NCI-H2081 treated with DMSO at 0.1 percent for 48 hours (cell line): ENCODE measurements at regions not wholly inside any gene's neighbourhood (a gene's known extent, or its start where the extent isn't known, plus 50 kb on each side); places are given as distances from the start of the nearest gene placed in this dataset.
"Not testable (repeated sequence)": the region's sequence is repeated elsewhere in the genome, so short reads cannot be mapped to it uniquely, and the experiment has no call there.

Experiments used
- DNase-seq: peaks from one replicate; lab custom pipeline; 2025; lab: John Stamatoyannopoulos, UW

DNA sequence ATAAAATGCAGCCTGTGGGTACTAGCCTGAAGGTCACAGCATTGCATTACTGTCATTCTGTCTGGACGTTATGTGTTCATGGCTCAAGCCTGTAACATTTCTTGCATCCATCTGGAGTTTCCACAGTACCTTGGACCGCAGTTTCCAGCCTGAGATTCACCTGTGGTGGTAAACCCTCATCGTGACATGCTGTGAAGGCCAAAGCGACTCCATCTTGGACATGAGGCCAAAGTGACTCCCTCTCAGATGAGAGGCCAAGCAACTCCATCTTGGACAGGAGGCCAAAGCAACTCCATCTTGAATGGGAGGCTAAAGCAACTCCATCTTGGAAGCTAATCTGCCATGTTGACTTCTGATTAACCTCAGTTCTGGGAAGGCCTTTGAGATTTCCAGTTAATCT lies 257.7 kb upstream of the MYT1L start:
- no peak for DNase-seq

- DNase-seq: no peak
Measured at GRCh38 chr2:2587354-2587753, 256.3 kb upstream of the MYT1L start.

DNA sequence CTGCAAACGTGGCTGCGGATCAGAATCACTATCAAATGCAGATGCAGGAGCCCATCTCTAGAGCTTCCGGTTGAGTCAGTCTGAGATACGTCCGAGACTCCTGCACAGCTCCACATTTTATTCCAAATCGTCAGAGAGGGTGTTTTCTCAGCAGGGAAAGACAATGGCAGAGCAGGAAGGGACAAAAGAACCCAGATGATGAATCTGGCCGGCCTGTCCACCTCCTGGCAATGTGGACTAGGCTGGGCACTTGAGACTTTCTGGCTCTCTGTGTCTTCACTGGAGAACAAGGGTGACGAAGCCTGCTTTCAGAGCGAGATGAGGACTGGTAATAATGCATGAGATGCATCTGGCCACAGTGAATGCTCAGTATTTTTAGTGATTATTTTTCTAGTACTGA lies 255.9 kb upstream of the MYT1L start:
- no peak for DNase-seq

DNA sequence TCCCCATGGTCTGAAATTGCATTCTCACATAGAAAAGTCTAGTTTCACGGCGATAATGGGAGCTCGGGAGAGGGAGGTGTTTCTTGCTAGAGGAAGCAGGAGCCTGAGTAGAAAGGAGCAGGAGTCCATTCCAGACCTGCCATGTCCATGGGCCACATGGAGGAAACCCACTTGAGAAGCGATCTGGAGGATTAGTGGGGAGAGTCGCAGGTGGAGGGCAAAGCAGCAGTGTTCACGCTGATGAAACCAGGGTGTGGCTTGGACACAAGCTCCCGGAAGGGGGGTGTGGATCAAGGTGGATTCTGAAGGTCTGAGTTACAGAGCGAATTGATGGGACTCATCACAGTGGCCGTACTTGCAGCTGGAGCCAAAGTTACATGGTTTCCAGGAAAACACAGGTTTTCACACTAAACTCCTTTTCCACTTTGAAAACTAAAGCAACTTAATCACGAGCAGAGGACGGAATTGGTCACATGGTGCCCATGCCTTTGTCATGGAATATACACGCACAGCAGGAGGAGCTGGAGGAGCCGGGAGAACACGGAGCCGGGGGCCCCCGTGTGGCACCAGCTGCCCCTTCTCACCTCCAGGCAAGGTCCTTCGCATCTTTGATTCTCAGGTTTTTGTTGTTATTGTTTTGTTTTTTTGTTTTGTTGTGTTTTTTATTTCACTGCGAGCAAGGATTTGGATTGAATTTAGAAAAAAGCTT lies 255.1 kb upstream of the MYT1L start:
- no peak for DNase-seq

DNA sequence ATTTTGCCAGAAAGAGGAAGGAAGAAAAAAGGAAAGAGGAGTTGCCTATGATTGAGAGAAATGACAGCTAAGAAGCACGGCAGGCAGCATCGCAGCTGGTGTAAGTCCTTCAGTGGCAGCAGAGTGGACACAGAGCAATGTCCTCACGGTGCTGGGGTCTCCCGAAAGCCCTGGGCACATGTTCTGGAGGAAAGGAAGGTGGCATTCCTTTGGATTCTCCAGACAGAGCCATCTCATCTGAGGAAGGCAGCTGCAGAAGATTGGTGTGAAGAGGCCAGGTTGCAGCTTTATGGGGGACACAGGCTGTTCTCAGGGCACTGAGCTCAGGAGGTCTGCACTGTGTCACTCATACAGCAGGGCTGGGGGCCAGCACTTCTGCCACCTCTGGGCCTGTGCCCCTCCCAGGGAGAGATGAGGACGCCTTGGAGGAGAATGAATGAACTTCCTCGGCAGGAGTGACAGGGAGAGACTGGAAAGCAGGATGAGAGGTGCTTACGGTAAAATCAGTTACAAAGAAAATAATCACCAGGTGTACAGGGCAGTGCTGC lies 252.0 kb upstream of the MYT1L start:
- no peak for DNase-seq

DNA sequence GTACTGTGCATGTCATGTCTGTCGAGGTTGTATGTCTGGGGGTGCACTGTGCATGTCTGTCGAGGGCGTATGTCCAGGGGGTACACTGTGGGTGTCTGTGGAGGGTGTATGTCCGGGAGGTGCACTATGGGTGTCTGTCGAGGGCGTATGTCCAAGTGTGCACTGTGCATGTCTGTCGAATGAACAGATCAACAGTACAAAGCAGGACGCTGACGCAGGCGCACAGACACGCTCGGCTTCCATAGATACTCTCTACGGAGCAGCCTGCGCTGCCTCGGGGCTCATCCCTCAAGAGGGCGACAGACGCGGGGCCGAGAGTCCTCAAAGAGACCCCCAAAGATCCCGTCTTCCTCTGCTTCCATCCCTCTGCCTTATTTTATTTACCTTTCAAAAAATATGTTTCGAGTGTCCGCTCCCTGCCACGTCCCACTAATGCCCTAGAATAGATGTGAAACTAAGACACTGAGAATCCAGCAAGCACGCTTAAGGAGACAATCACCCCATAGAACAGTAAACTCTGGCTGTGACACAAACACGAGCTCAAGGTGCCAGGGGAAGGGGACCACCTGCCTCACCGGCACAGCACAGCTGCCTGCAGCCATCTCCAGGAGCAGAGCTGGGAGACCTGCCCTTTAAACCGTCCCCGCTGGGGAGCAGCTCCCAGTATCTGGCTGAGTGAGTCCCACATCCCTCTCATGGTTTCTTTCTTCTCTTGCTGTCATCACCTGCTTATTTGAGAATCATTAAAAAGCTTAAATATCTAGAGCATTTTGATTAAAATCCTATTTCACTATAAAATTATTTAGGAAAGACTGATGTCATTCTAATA lies 250.5 kb upstream of the MYT1L start:
- DNase-seq: no peak

DNA sequence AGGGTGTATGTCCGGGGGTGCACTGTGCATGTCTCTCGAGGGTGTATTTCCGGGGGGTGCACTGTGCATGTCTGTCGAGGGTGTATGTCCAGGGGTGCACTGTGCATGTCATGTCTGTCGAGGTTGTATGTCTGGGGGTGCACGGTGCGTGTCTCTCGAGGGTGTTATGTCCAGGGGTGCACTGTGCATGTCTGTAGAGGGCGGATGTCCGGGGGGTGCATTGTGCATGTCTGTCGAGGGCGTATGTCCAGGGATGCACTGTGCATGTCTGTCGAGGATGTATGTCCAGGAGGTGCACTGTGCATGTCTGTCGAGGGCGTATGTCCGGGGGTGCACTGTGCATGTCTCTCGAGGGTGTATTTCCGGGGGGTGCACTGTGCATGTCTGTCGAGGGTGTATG lies 249.8 kb upstream of the MYT1L start:
- not testable (repeated sequence) for DNase-seq

DNA sequence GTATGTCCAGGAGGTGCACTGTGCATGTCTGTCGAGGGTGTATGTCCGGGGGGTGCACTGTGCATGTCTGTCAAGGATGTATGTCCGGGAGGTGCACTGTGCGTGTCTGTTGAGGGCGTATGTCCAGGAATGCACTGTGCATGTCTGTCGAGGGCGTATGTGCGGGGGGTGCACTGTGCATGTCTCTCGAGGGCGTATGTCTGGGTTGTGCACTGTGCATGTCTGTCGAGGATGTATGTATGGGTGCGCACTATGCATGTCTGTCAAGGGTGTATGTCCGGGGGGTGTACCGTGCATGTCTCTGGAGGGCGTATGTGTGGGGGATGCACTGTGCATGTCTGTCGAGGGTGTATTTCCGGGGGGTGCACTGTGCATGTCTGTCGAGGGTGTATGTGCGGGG lies 249.3 kb upstream of the MYT1L start:
- no peak for DNase-seq

GRCh38 chr2:2579814-2580213 lies 248.7 kb upstream of the MYT1L start:
- DNase-seq: no peak

- DNase-seq: peak; percentile 84
Measured at GRCh38 chr2:2577407-2577831, 246.3 kb upstream of the MYT1L start.

DNA sequence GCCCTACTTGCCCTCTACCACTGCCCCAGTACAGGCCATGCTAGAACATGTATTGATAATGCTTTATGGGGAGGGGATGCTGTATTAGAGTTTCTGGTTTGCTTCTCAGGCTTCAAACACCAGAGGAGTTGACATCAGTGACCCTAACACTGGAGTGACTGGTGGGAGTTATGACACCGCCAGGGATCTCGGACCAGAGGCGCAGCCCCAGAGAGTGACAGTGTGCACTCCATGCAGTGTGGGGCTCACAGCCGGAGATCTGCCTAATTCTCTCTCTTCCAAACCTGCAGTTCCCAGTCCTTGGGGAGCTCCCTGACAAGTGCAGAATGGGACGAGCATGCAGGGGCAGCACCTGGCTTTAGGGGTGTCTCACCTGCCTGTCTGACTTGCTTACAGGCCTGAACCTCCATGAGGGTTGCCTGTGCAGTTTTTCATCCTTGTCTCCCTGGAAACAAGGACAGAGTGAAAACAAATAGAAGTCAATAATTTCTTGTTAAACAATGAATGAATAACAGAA lies 244.9 kb upstream of the MYT1L start:
- DNase-seq: peak; percentile 68

GRCh38 chr2:2575181-2575577 lies 244.1 kb upstream of the MYT1L start:
- DNase-seq: no peak

- no peak for DNase-seq
Measured at GRCh38 chr2:2574401-2575180, 243.5 kb upstream of the MYT1L start.

DNA sequence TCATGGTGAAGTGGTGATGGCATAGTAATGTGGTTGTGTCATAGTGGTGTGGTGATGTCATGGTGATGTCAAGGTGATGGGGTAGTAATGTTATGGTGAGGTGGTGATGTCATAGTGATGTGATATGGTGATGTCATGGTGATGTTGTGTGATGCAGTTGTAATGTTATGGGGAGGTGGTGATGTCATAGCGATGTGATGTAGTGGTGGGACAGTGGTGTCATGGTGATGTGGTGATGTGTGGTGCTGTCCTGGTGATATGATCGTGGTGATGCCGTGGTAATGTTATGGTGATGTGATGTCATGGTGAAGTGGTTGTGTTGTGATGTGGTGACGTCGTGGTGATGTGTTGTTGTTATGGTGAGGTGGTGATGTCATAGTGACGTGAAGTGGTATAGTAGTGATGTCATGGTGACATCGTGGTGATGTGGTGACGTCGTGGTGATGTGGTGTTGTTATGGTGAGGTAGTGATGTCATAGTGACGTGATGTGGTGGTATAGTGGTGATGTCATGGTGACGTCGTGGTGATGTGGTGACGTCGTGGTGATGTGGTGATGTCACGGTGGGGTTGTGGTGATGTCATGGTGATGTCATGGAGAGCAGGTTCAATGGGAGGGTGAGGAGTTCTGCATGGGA lies 242.7 kb upstream of the MYT1L start:
- no peak for DNase-seq

- no peak for DNase-seq
Measured at GRCh38 chr2:2573205-2573604, 242.1 kb upstream of the MYT1L start.

- no peak for DNase-seq
Measured at GRCh38 chr2:2572393-2573204, 241.5 kb upstream of the MYT1L start.

- DNase-seq: no peak
Measured at GRCh38 chr2:2571301-2572150, 240.5 kb upstream of the MYT1L start.

DNA sequence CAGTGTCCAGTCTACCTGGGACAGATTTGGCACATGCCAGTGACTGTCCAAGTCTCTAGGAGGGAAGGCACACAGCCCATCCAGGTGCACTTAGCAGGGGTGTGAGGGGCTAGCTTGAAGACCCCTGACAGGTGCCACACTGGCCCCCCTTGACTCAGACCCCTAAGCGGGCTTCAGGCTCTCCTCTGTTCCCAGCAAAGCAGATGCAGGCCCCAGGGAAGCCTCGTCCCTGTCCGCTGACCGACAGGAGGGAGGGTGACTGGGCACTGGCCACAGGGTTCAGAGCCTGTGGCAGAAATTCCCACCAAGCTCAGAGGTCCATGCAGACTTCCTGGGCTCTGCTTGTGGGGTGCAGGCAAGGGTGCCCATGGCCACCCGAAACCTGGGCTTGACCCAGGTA lies 239.8 kb upstream of the MYT1L start:
- DNase-seq: no peak

GRCh38 chr2:2570360-2570759 lies 239.3 kb upstream of the MYT1L start:
- DNase-seq: no peak

- no peak for DNase-seq
Measured at GRCh38 chr2:2569836-2570235, 238.8 kb upstream of the MYT1L start.
